ENCODE measurements at regions not wholly inside any gene's neighbourhood (a gene's known extent, or its start where the extent isn't known, plus 50 kb on each side); places are given as distances from the start of the nearest gene placed in this dataset.

DNA sequence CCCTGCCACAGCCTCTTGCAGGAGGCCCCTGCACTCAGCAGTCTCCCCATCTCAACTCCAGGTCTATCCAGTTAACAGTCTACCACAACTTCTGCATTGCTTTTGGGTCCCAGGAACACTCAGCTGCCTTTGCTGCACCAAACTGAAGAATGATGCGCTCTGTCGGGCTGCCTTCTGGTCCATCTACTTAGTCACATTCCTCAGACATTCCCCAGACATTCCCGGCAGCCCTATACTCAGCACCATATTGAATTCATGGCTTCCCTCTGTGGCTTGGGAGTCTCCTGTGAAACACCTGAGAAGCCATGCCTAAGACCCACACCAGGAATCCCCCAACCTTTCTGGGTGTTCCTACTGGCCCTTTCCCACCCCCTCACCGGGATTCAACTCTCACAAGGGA, 99.6 kb upstream of the COL21A1 start:
- DNase-seq (ENCODE audit: low spot score): no peak

DNA sequence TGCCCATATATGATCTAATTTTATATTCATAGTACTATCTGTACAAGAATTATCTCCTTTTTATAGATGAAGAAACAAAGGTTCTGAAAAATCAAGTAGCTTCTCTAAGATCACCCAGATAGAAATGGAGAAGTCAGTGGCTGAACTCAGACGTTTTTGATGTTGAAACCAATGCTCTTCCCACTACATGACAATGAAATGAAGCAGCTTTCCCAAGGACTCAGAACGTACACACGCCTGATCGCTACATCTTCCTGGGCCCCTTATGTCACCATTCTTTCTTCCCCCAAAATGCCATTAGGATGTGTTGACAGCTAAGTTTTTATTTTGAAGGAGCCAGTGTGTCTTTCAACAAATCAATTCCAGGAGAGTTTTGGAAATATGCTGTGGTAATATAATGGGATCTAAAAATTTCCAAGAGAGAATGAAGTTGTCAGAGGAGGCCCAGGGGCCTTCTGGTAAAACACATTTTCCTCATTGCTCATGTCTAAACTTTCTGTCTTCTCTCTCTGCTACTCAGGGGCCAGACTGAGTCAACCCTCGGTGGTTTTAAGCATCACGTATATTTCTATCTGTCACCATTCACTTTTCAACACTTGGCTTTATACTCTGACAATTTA, 98.1 kb upstream of the COL21A1 start:
- no peak for DNase-seq (ENCODE audit: low spot score)

DNA sequence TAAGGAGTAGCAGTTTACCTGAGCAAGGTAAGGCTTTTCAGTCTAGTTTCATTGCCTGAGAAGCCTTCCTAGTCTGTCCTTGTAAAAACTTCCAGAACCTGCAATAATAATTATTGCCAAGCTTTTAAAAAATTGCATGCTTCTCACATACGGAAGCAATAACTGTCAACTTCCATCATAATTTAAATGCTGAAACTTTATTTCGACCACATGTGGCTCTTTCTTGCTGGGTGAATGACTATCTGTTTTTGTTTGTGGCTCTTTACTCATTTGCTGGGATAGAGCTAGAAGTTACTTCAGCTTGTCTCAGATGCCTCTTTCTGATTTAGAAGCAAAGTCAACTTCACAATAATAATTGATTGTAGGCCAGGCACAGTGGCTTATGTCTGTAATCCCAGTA, 95.9 kb upstream of the COL21A1 start:
- DNase-seq (ENCODE audit: low spot score): no peak

DNA sequence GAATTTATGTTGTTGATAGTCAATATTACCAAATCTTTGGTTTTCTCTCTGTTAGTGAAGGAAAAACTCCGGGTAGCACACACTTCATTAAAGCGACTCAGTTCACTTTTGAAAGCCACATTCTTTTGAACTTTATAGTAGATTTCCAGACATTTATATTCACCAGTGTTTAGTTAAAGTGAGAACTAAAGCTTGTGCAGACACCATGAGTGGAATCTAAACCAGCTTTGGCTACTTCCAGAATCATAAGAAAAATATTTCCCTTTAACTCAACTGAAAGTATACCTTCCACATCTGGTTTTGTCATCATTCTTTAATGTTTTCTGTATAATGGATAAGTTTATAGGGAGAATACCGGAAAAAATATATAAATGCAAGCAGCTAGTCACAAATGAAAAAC, 92.1 kb upstream of the COL21A1 start:
- DNase-seq (ENCODE audit: low spot score): no peak

DNA sequence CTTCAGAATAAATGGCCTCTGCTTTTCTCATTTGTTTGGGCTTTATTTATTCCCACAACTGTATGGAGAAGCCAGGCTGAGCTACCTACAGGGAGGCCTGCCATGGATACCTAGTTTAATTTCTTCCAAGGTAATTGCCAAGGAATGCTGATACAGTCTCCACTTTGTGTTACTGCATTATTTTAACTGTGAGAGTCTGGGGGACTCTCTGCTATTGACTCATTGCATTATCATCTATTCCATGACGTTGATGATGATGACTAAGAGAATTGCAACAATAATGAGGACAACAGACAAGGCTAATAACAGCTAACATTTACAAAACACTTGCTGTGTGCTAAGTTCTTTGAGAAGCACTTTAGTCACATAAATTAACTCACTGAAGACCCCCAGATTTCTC, 88.3 kb upstream of the COL21A1 start:
- peak; percentile 77 for DNase-seq (ENCODE audit: low spot score)

DNA sequence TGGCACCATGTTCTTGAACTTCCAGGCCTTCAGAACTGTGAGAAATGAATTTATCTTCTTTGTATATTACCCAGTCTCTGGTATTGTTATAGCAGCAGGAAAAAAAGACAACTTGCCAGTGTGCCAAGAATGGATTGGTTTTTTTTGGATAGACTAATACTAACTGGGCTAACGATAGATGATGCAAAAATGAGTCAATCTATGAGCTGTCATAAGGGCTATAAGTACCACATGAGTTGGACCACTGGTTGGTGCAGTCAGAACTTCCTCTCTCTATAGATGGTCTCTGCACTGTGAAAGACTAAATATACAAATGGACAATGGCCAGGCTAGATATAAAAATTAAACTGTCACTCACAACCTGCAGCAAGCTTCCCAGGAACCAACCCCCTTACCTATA, 87.6 kb upstream of the COL21A1 start:
- DNase-seq (ENCODE audit: low spot score): no peak

DNA sequence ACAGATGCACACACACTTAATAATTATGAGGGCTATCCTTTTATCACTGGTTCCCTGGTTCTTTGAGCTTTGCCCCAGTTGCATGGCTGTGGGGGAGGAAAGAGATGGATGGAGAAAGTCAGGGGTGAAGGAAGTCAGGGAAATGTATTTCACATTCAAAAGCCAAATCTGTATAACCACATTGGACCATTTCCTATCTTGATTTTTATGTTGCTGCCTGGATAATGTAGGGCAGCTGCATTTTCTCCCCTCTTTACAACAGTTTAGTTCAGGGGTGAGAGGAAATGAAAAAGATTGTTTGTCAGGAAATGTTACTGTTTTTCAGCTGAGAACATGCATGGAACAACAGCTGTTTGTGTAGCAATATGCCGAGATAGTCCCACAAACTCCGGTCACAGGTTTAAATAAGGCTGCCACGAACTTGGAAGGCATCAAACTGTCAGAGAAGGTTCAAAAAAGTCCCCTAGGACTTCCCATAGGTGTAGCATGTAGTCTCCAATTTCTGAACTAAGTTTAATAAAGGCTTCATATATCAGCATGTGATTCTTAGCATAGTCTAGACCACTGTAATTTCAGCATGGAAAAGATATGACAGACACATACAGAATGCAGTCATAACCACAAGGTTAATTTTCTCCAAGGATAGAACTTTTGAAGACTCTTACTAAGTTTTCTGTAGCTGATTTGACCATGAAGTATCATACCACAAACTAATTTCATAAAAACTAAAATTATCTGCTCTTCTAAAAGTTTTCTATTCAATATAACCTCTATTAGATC, 82.1 kb upstream of the COL21A1 start:
- DNase-seq (ENCODE audit: low spot score): no peak

DNA sequence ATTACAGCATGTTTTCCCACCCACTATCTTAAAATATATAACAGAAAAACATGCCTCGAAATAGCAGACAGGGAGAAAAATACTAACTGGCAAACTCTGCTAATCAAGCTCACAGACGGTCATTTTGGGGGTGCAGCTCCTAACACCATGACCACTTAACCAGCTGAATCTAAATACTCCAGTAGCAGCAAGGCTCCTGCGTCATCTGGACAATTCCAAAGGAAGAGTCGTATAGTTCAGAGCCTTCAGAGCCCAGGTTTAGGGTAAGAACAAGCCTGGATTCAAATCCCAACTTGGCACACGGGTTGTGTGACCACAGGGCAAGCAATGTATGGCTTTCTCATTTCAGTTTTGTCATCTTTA, 81.3 kb upstream of the COL21A1 start:
- no peak for DNase-seq (ENCODE audit: low spot score)

DNA sequence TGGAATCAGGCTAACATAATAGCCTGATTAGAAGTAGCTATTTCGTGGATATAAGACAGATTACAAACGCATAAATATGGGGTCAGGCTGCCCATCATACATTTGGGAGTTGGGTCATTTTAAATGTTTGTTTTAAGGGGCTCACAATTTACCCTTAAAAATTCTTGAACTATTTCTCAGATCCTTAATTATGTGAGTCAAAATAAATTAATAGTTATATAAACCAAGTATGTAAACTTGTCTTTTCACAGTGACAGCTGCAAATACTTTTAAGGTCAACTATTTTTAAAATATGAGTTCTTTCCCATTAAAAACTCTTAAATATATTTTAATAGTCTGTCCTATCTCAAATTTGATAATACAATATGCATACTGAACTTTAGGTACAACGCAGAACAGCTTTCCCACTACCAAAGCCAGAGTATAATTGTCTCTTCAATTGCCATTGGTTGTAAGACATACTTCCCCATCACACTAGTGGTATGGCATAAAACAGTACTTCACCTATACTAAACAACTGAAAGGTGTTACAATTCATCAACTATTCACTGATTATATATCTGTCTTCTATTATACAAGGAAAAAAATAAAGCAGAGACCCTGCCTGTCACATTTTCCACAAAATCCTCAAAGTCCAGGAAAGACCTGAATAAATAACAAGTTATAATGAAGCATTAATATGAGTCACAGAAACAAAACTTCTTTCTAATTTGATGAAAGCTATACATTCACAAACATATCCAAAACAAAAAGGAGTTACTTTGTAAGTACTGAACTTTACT, 80.8 kb upstream of the COL21A1 start:
- DNase-seq (ENCODE audit: low spot score): no peak

DNA sequence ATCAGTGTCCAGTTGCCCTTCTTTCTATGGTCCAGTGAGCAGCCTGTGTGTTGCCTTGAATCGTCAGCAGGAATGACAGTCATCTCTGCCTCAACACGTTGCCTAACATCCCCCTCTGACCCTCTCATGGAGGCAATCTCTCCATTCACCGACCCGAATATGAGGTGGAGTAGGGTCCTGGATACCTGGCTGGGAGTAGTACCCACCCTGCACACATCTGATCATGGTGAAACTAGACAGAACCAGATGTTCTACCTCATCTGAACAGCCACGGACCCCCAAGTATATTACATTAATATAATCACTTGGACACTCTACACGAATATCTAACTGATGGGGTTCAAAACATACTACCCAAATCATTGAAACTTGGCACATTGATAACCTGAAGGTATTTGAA, 77.0 kb upstream of the COL21A1 start:
- no peak for DNase-seq (ENCODE audit: low spot score)

DNA sequence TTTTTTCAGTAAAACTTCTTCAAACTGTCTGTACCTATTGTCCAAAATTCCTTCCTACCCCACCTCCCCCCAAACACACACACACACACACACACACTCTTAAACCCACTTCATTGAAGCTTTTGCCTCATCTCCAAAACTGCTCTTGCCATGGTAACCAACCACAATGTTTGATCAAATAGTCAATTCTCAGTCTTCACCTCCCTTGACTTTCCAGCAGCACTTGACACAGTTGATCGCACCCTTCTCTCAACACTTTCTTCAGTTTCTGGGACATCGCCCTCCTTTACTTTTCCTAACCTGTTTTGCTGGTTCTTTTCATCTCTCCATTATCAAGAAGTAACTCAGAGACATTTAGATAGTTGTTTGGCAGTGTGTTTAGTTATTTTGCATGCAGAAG, 71.5 kb upstream of the COL21A1 start:
- DNase-seq (ENCODE audit: low spot score): no peak

DNA sequence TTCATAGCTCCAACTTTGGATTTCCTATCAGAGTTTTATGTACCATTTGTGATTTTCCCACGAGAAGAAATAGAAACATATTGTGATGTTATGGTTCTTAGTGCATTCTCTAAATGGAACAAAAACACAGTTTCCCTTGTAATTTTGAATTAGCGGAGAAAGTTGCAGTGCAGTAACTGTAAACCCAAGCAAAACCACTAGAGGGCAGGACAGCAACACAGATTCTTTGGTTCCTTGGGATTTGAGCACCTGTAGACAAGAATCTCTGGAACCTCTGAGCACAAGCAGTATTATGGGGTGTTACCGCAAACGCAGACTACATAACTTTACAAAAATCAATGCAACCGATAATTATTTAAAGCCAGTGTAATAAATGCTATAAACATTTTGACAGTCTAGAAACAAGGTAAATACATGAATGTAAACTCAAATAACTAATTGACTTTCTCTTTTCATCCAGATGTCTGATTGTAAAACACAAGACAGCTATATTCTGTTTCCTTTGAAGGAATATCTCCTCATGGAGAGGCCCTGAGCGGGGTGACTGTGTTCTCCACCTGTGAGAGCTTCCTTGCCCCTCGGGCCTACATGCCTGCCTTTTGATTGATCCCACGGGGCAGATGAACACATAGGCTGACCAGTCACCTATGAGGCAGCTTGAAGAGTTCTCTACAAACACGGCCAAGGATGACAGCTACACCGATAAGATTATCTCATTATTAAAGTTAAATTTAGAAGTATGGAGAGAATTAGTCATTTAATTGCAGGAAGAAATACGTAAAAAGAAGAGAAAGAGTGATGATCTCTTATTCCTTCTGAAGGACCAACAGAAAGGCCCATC, 67.5 kb upstream of the COL21A1 start:
- peak; percentile 58 for DNase-seq (ENCODE audit: low spot score)

DNA sequence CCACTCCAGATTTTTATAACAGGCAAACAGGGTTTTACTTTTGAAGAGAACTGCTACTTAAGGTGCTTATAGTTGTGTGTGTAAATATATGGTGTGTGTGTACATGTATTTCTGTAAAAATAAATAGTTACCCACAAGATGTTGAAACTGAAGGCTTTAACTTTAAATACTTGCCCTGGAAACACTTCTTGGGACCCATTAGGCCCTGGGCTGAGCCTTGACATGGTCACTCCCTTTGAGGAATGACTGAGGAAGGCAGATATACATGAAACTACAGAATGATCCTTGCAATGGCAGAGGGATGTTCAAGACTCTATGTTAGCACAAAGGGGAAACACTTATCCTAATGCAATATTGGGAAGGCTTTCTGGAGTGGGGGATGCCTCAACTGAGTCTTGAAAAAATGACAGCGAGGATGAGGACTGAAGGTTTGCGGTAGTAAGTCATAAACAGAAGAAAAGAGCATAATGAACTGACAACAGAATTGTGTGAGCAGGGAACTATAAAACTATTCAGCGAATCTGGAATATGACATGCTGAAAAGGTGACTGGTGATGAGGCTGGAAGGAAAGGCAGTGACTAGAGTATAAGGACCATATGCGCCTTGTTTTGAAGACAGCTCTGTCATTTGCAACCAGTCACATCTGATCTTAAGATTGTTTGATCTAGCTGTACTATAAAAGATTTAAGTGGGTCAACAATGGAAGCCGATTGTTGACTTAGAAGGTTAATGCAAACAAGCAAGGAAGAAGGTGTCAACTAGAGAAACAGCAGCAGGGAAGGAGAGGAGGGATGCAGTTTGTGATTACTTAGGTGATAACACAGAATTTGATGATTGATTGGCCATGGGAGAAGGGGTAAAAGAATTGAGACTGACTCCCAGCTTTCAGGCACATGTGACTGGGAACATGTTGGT, 64.4 kb upstream of the COL21A1 start:
- no peak for DNase-seq (ENCODE audit: low spot score)

DNA sequence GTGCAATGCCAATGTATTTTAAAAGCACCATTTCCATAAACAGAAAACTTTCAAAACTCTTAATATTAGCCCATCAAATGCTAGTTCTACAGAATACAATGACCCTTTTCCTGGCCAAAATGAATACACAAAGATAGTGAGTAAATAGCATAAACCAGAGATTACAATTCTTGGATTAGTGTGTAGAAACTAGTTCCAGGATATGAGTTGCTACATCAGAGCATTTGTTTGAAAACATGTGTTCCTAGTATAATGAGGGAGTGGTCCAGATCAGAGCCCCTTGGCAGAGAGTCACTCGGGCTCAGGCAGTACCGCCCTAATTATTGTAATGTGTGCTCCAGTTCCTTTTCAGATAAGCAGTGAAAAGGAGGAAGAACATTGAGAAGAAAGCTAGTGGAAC, 63.7 kb upstream of the COL21A1 start:
- DNase-seq (ENCODE audit: low spot score): no peak

DNA sequence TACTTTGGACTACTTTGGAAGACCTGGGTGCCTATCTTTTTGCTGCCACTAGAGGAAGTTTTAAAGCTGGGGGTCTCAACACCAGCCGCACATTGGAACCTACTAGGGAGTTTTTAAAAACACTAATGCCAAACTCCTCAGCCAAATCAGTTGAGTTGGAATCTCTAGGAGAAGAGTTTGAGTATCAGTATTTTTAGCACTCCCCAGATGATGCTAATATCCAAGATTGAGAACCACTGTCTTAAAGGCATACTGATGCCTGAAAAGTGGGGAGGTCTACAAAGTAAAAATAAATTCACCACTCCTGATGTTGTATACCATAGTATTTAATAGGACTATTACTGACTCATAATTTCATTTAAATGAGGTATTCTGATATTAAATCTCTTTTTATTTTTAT, 62.9 kb upstream of the COL21A1 start:
- no peak for DNase-seq (ENCODE audit: low spot score)

DNA sequence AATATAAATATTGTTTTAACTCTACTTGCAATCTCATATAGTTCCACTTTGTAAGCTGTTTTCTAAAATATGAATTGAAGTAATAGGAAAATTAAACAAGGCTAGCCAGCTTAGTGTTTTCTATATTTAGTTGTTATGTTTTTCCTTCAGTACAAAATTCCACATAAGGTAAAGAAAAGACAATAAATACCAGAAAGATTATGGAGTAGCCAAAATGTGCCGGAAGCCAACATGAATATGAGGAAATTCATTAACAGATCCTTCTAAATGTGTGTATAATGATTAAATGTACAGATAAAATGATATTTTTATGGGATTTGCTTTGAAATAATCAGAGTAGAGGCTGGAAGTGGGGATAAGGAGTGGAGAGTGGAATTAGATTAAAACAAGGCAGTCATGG, 52.5 kb upstream of the COL21A1 start:
- DNase-seq (ENCODE audit: low spot score): no peak

DNA sequence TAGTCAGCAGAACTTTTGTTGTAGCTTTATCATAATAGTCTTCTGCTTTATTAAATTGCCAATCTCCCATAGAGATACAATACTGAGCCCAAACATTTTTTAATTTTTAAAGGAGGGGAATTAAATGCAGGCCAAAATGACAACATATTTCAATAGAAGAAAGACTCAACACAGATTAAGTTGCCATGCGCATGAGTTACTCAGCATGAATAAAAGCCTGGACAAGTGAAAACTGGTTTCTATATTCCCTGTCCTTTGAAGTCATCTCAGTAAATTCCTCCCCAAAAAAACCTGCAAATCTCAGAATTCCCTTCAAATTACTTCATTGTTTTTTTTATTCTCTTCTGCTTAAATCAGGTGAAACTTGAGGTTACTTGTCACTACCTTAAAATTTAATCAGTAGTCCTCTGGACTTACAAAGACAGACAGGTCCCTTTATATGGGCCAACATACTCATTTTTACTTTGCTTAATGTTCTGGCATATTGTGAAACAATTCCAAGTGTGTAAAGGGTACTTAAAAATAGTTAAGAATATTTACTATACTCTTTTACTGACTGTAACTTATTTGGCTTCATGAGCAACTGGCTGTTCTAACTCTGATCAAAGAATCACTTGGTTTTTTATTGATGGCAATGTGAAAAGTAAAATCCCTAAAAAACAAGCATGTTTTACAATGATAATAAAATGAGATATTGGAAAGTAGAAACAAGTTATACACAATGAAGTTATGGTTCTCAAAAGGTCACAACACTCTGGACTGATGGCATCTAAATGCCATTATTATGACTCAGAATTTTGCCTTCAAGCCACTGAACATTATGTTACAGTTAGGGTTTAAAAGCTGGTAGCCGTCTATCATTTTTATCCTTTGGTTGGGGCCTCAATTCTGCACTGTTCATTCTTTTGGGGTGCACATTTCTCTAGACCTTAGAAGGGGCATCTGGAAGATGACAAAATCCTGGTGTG, 49.9 kb upstream of the COL21A1 start:
- DNase-seq (ENCODE audit: low spot score): peak; percentile 71
